Mucosa of gallbladder (tissue), 1 donor: ENCODE measurements at regions not wholly inside any gene's neighbourhood (a gene's known extent, or its start where the extent isn't known, plus 50 kb on each side); places are given as distances from the start of the nearest gene placed in this dataset.

Experiments
- DNase-seq: peaks from one replicate; pipeline ENCODE4 v3.0.0-alpha.2; 2020; ENCODE audit warnings: low spot score
- donor health status: DM: no; HTN: no; CAD: no.

- DNase-seq, result no peak
Measured at GRCh38 chr12:67589078-67589477, 59.5 kb upstream of the DYRK2 start.

GRCh38 chr12:67590149-67590790, 58.3 kb upstream of the DYRK2 start:
- no peak for DNase-seq

GRCh38 chr12:67592228-67593011, 56.1 kb upstream of the DYRK2 start:
- peak; percentile 38 for DNase-seq

GRCh38 chr12:67593041-67593440, 55.5 kb upstream of the DYRK2 start:
- peak; percentile 89 for DNase-seq

- no peak for DNase-seq
Measured at GRCh38 chr12:67593461-67594330, 54.8 kb upstream of the DYRK2 start.

- DNase-seq, result no peak
Measured at GRCh38 chr12:67594888-67595287, 53.7 kb upstream of the DYRK2 start.

GRCh38 chr12:67595365-67595764, 53.2 kb upstream of the DYRK2 start:
- DNase-seq, result no peak

GRCh38 chr12:67598598-67598997, 49.9 kb upstream of the DYRK2 start:
- DNase-seq, result no peak
